PFSK-1 (cell line): ENCODE measurements at regions not wholly inside any gene's neighbourhood (a gene's known extent, or its start where the extent isn't known, plus 50 kb on each side); places are given as distances from the start of the nearest gene placed in this dataset.

ENCODE experiments used
- FOXP2 ChIP-seq: optimal IDR thresholded peaks from 2 replicates; pipeline ENCODE3; 2011; ENCODE audit warnings: borderline replicate concordance, control low read depth, inconsistent platforms; ENCODE audit not compliant: insufficient read depth; ENCODE audit errors: extremely low read length, extremely low read depth
- POLR2AphosphoS5 ChIP-seq: IDR thresholded peaks from 2 replicates; pipeline ENCODE4 v1.6.1; 2012; ENCODE audit warnings: low read depth, mild to moderate bottlenecking, control low read depth, low read length, moderate library complexity
- REST ChIP-seq, 2 experiments: IDR thresholded peaks; 2 replicates each; pipeline versions ENCODE4 v1.6.1 to v1.8.0; 2011 to 2012; ENCODE audit warnings: low read depth in 2 of 2, low read length in 2 of 2, control low read depth in 1 of 2, inconsistent platforms in 1 of 2, mild to moderate bottlenecking in 1 of 2, moderate library complexity in 1 of 2; ENCODE audit not compliant: insufficient read depth in 1 of 2
- SIN3A ChIP-seq: IDR thresholded peaks from 2 replicates; pipeline ENCODE4 v1.6.1; 2012; ENCODE audit warnings: mild to moderate bottlenecking, low read length, moderate library complexity, borderline replicate concordance; ENCODE audit not compliant: insufficient read depth
- TAF1 ChIP-seq: IDR thresholded peaks from 2 replicates; pipeline ENCODE4 v1.6.1; 2012; ENCODE audit warnings: low read length, control low read depth, borderline replicate concordance; ENCODE audit not compliant: insufficient read depth

- TF ChIP-seq FOXP2: no peak
- no peak for TF ChIP-seq POLR2AphosphoS5
- no peak for TF ChIP-seq REST (IDR thresholded peaks at IDR 0.05; ENCODE audit: insufficient read depth in 1 of 2, low read depth in 2 of 2, low read length in 2 of 2)
- TF ChIP-seq TAF1: no peak
- no peak; the same call in 1 of the 2 replicates for TF ChIP-seq SIN3A
These were observed 146.8 kb upstream of the LRIG3 start for GRCh38 chr12:59067083-59067482.
